Right lobe of liver (tissue), 6 donors: ENCODE measurements at regions not wholly inside any gene's neighbourhood (a gene's known extent, or its start where the extent isn't known, plus 50 kb on each side); places are given as distances from the start of the nearest gene placed in this dataset.
"Not testable (repeated sequence)": the region's sequence is repeated elsewhere in the genome, so short reads cannot be mapped to it uniquely, and the experiment has no call there.

Source experiments
- ATAC-seq, 4 donors: fragments of 200-7000 bp; cut with Tn5 transposase; one replicate each; pipeline ENCODE4 v1.9.1; 2020; ENCODE audit warnings: mild to moderate bottlenecking in 4 of 4, moderate library complexity in 4 of 4
- DNase-seq, 3 donors: peaks; one replicate each; pipeline ENCODE4 v3.0.0-alpha.2; 2020
- H3K27ac ChIP-seq, 3 donors: fragments of 200-600 bp; one replicate each; pipeline ENCODE4 v1.8.0; 2022
- H3K27me3 ChIP-seq, 2 donors: fragments of 200-600 bp; one replicate each; pipeline ENCODE4 v1.8.0; 2022
- H3K36me3 ChIP-seq, 4 donors: fragments of 200-600 bp; sonication (generic) in 1 of 4; one replicate each; pipeline versions ENCODE4 v1.5.1 to v1.8.0; 2017 to 2022; ENCODE audit warnings: control low read depth in 1 of 4
- H3K4me1 ChIP-seq, 4 donors: fragments of 200-600 bp; sonication (generic) in 1 of 4; one replicate each; pipeline versions ENCODE4 v1.5.1 to v1.8.0; 2017 to 2022; ENCODE audit warnings: control low read depth in 1 of 4
- H3K4me3 ChIP-seq, 3 donors: fragments of 200-600 bp; one replicate each; pipeline ENCODE4 v1.8.0; 2022
- H3K9me3 ChIP-seq, 4 donors: fragments of 200-600 bp; sonication (generic) in 1 of 4; one replicate each; pipeline versions ENCODE4 v1.5.1 to v1.8.0; 2017 to 2022; ENCODE audit warnings: control low read depth in 1 of 4
- CTCF ChIP-seq, 4 donors: fragments of 200-600 bp in 3 of 4; fragments of 450-650 bp in 1 of 4; IDR thresholded peaks; one replicate each; pipeline versions ENCODE4 v1.5.1 to v1.8.0; 2016 to 2022; ENCODE audit warnings: antibody characterized with exemption in 4 of 4, mild to moderate bottlenecking in 2 of 4
- WGBS: methylation state at CpG from one replicate; pipeline ENCODE4 v1.1.6; 2018; ENCODE audit warnings: low coverage, low lambda C conversion rate; ENCODE audit not compliant: insufficient coverage; ENCODE audit errors: missing lambda C conversion rate; 5-methylcytosine and 5-hydroxymethylcytosine counted together
- intact Hi-C, 2 donors: fragments of 100-400 bp; cut with DNase I; formaldehyde crosslinking; loops; one replicate each; pipeline versions ENCODE4 v1.11.2 to v1.14.1; 2022
- donor health status: DM: no; HTN: yes; CAD: no.
- donor health status: DM: no; HTN: no; CAD: no.
- donor health status: DM: no; HTN: no; CAD: no.
- donor health status: DM: no; HTN: yes; CAD: no.
- donor health status: DM: no; HTN: yes; CAD: no.

DNA sequence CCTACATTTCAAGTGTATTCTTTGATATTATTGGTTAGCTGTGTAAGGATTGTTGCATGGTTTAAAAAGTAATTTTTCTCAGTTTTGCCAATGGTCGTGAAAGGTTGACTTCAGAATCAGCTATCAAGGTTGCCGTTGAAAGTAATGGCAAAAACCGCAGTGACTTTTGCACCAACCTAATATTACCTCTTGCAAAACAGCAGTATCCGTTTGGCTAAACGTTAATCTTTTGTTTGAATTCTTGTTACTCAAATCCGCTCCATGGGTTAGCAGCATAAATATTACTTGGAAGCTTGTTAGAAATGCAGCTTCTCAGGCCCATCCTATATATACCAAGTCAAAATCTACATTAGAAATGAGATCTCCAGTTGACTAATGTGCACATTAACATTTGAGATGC, 141.6 kb upstream of the PRSS12 start:
- H3K4me3 ChIP-seq, H3K27me3 ChIP-seq, H3K36me3 ChIP-seq, intact Hi-C loops, H3K9me3 ChIP-seq, H3K27ac ChIP-seq, H3K4me1 ChIP-seq, DNase-seq: not testable (repeated sequence)
- 41% methylated on average over 6 of the region's 6 CpGs for WGBS
- peak; percentile 50 to 85 (median 76) for ATAC-seq

- DNase-seq, intact Hi-C loops, H3K27ac ChIP-seq, ATAC-seq, H3K36me3 ChIP-seq, H3K4me1 ChIP-seq, H3K4me3 ChIP-seq, H3K9me3 ChIP-seq, H3K27me3 ChIP-seq: not testable (repeated sequence)
- WGBS: 86% methylated on average over 5 of the region's 5 CpGs
Observed at GRCh38 chr4:118502967-118503366, 150.2 kb upstream of the PRSS12 start.

- H3K4me1 ChIP-seq, H3K9me3 ChIP-seq, H3K27me3 ChIP-seq, H3K27ac ChIP-seq, H3K36me3 ChIP-seq, DNase-seq, H3K4me3 ChIP-seq, intact Hi-C loops: not testable (repeated sequence)
- peak in 1 of 4 donors; percentile 36 for ATAC-seq
- peak; percentile 4 to 28 (median 14) for TF ChIP-seq CTCF (IDR thresholded peaks at IDR 0.05)
Observed at GRCh38 chr4:118504927-118505326, 152.1 kb upstream of the PRSS12 start.

DNA sequence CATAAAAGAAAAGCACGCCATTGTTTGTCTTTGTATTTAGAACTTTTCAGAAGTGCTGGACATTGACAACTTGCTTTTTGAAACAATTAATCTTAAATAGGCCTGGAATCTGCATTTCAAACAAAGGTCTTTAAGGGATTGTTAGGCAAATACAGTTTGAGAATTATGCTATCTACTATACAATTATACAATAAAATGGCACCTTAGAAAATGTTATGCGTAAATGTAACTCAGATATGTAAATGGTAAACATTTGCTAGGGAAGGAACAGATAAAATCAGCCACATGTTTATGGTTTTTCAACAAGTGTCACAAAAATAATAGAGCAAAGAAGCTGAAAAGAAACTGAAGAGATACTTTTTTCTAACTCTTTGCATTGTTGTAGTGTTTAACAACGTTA, 152.7 kb upstream of the PRSS12 start:
- ATAC-seq, H3K9me3 ChIP-seq, H3K4me3 ChIP-seq, H3K27me3 ChIP-seq, H3K27ac ChIP-seq, H3K4me1 ChIP-seq, H3K36me3 ChIP-seq, DNase-seq, intact Hi-C loops: not testable (repeated sequence)
- WGBS: 62% methylated on average over 2 of the region's 3 CpGs

GRCh38 chr4:118512870-118513269, 160.1 kb upstream of the PRSS12 start:
- DNase-seq, ATAC-seq, H3K36me3 ChIP-seq, H3K27me3 ChIP-seq, H3K4me1 ChIP-seq, H3K4me3 ChIP-seq, H3K9me3 ChIP-seq, H3K27ac ChIP-seq, intact Hi-C loops: not testable (repeated sequence)
- WGBS: 32% methylated on average over 3 of the region's 3 CpGs

GRCh38 chr4:118514332-118514731, 161.5 kb upstream of the PRSS12 start:
- ATAC-seq, DNase-seq, H3K4me3 ChIP-seq, H3K27me3 ChIP-seq, H3K36me3 ChIP-seq, H3K9me3 ChIP-seq, intact Hi-C loops, H3K4me1 ChIP-seq, H3K27ac ChIP-seq: not testable (repeated sequence)
- WGBS: 75% methylated on average over 2 of the region's 3 CpGs

GRCh38 chr4:118516107-118516506, 163.3 kb upstream of the PRSS12 start:
- WGBS: 70% methylated on average over 1 of the region's 1 CpG
- DNase-seq, H3K4me3 ChIP-seq, intact Hi-C loops, H3K36me3 ChIP-seq, H3K27ac ChIP-seq, H3K27me3 ChIP-seq, ATAC-seq, H3K4me1 ChIP-seq, H3K9me3 ChIP-seq: not testable (repeated sequence)

- H3K27ac ChIP-seq, H3K4me3 ChIP-seq, H3K9me3 ChIP-seq, DNase-seq, H3K4me1 ChIP-seq, H3K27me3 ChIP-seq, intact Hi-C loops, H3K36me3 ChIP-seq: not testable (repeated sequence)
- peak in 2 of 4 donors; percentile 55 to 59 for ATAC-seq
- 25% methylated on average over 2 of the region's 2 CpGs for WGBS
Observed at GRCh38 chr4:118530107-118530506, 155.1 kb upstream of the METTL14 start.

DNA sequence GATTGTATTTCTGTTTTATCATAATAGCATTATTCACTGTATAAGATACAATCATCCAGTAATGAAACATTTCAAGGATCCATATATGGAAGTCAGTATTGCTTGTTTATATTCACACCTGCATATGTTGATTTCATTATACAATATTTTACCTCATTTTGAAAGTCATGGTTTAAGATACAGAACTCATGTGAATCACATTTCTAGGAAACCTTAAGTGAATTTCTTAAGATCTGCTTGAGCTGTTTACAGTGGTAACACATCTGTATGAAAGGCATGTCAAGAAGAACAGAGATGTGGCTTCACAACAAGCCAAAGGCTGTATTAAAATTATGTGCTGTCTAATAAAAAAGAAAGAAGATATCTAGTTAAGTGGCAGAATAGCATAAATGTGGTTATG, 153.2 kb upstream of the METTL14 start:
- H3K27me3 ChIP-seq, ATAC-seq, H3K4me1 ChIP-seq, H3K36me3 ChIP-seq, DNase-seq, H3K4me3 ChIP-seq, H3K9me3 ChIP-seq, intact Hi-C loops, H3K27ac ChIP-seq: not testable (repeated sequence)

GRCh38 chr4:118535788-118536187, 149.4 kb upstream of the METTL14 start:
- DNase-seq, intact Hi-C loops, H3K27me3 ChIP-seq, H3K36me3 ChIP-seq, H3K27ac ChIP-seq, ATAC-seq, H3K4me3 ChIP-seq, H3K4me1 ChIP-seq, H3K9me3 ChIP-seq: not testable (repeated sequence)
- WGBS: 29% methylated on average over 3 of the region's 3 CpGs
